ENCODE measurements at regions not wholly inside any gene's neighbourhood (a gene's known extent, or its start where the extent isn't known, plus 50 kb on each side); places are given as distances from the start of the nearest gene placed in this dataset.

DNA sequence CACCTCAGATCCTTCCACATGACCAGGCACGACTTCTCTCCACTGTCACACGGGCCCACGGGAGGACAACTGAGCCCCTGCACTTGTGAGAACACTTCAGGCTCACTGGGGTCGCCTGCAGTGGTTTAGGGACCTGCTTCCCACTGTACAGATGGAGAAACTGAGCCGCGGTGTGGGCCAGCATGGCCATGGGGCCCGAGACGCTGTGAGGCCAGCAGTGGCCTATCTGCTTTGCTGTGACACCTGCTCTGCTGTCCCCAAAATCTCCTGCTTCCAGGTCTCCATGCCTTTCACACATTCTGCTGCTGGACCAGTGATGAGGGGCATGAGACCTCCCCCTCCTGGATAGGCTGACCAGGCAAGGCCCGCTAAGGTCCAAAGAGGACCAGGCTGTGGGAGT, 75.8 kb upstream of the PAX2 start:
- ChIA-PET CTCF (interaction anchor here (0.9 to 4.0 kb wide), 6 partner anchors 48 to 345 kb away, joined by 3 to 43 read pairs (median 4); no protein-coding TSS in a partner anchor), POLR2A (no interaction called here)
- H3K9ac ChIP-seq (replicated peaks; ENCODE audit: extremely low read depth, insufficient read depth, low read length) = no peak overlapping the region
- no TSS peak for BruUV-seq (replicated peaks)
- H3K4me3 ChIP-seq (replicated peaks in 1 of 3; ENCODE audit: insufficient read depth in 1 of 3, low read depth in 1 of 3, low read length in 3 of 3) = no peak overlapping the region
- intact Hi-C loops (cut with micrococcal nuclease) = loop anchor here (1.0 to 5.0 kb wide), 3 partner anchors 74 to 343 kb away; no protein-coding TSS in a partner anchor
- H3K36me3 ChIP-seq (ENCODE audit: control insufficient read depth in 2 of 2, extremely low read depth in 1 of 2, insufficient read depth in 2 of 2, low read length in 2 of 2) = no peaks in the 10 kb centered on the region
- H3K4me2 ChIP-seq (ENCODE audit: insufficient read depth, low read length) = no peak overlapping the region
- H3K27me3 ChIP-seq (ENCODE audit: control insufficient read depth in 2 of 2, insufficient read depth in 2 of 2, low read length in 2 of 2) = peaks cover 32 to 41% of the 10 kb centered on the region in 2 experiments
- dilution Hi-C loops (cut with MboI; ENCODE audit: extremely low pct_ligation_motif_present, low sequenced_read_pairs) = no loop called here
- TF ChIP-seq EZH2 (IDR thresholded peaks at IDR 0.05; ENCODE audit: borderline replicate concordance, low read depth, low read length, severe bottlenecking) (no peak), MAX (IDR thresholded peaks at IDR 0.05; ENCODE audit: insufficient read depth, insufficient read length) (no peak), GATA2 (IDR thresholded peaks at IDR 0.05; ENCODE audit: insufficient read depth, insufficient read length, low read depth, low read length) (no peak), POLR2A (IDR thresholded peaks at IDR 0.05; ENCODE audit: low read depth, low read length) (no peak)
- H3K27ac ChIP-seq (ENCODE audit: insufficient read depth, low read depth, low read length) = no peak overlapping the region
- no peaks in the 10 kb centered on the region for H3K9me3 ChIP-seq (replicated peaks; ENCODE audit: control insufficient read depth, insufficient read depth, low read length)
- H3K4me1 ChIP-seq (ENCODE audit: control insufficient read depth, extremely low read depth, insufficient read depth, low read length) = no peaks in the 10 kb centered on the region
- no peak overlapping the region for H2AFZ ChIP-seq (ENCODE audit: low read depth, low read length)
- no peak for DNase-seq (ENCODE audit: low read depth, low spot score)
- H4K20me1 ChIP-seq (replicated peaks; ENCODE audit: control insufficient read depth, extremely low read depth, insufficient read depth, low read length) = no peaks in the 10 kb centered on the region
- H3K79me2 ChIP-seq (ENCODE audit: control insufficient read depth, insufficient read depth, low read length) = no peaks in the 10 kb centered on the region
- no peaks in the 10 kb centered on the region for H3K9me1 ChIP-seq (replicated peaks; ENCODE audit: control insufficient read depth, extremely low read depth, insufficient read depth, low read length)
- no peak for FAIRE-seq

- no TSS peak for BruUV-seq (replicated peaks)
- POLR2A ChIA-PET = no interaction called here
- Histone ChIP-seq H3K79me2 (ENCODE audit: control insufficient read depth, insufficient read depth, low read length) (no peaks in the 10 kb centered on the region), H3K4me2 (ENCODE audit: insufficient read depth, low read length) (no peak overlapping the region), H3K4me1 (ENCODE audit: control insufficient read depth, extremely low read depth, insufficient read depth, low read length) (no peaks in the 10 kb centered on the region), H3K27ac (ENCODE audit: insufficient read depth, low read depth, low read length) (no peak overlapping the region), H3K9ac (replicated peaks; ENCODE audit: extremely low read depth, insufficient read depth, low read length) (no peak overlapping the region), H3K9me1 (replicated peaks; ENCODE audit: control insufficient read depth, extremely low read depth, insufficient read depth, low read length) (no peaks in the 10 kb centered on the region), H3K27me3 (ENCODE audit: control insufficient read depth in 2 of 2, insufficient read depth in 2 of 2, low read length in 2 of 2) (peaks cover 32 to 42% of the 10 kb centered on the region in 2 experiments), H4K20me1 (replicated peaks; ENCODE audit: control insufficient read depth, extremely low read depth, insufficient read depth, low read length) (no peaks in the 10 kb centered on the region), H3K4me3 (replicated peaks in 1 of 3; ENCODE audit: insufficient read depth in 1 of 3, low read depth in 1 of 3, low read length in 3 of 3) (no peak overlapping the region), H3K9me3 (replicated peaks; ENCODE audit: control insufficient read depth, insufficient read depth, low read length) (no peaks in the 10 kb centered on the region), H3K36me3 (ENCODE audit: control insufficient read depth in 2 of 2, extremely low read depth in 1 of 2, insufficient read depth in 2 of 2, low read length in 2 of 2) (no peaks in the 10 kb centered on the region), H2AFZ (ENCODE audit: low read depth, low read length) (no peak overlapping the region)
- FAIRE-seq (no peak), DNase-seq (ENCODE audit: low read depth, low spot score) (no peak)
- CTCF ChIA-PET = interaction anchor here (0.6 to 4.0 kb wide), 16 partner anchors 11 to 344 kb away, joined by 3 to 43 read pairs (median 4); no protein-coding TSS in a partner anchor
- intact Hi-C loops (cut with micrococcal nuclease) = loop anchor here (1.0 to 5.0 kb wide), 3 partner anchors 73 to 342 kb away; no protein-coding TSS in a partner anchor
- no peak for TF ChIP-seq POLR2A (IDR thresholded peaks at IDR 0.05; ENCODE audit: low read depth, low read length)
- no peak for TF ChIP-seq POLR2AphosphoS5 (IDR thresholded peaks at IDR 0.05; ENCODE audit: insufficient read depth, low read depth, low read length)
- TF ChIP-seq JUN (IDR thresholded peaks at IDR 0.05; ENCODE audit: borderline replicate concordance, insufficient read depth, insufficient read length, low read depth) = no peak
- dilution Hi-C loops (cut with MboI; ENCODE audit: extremely low pct_ligation_motif_present, low sequenced_read_pairs) = no loop called here
Measured at GRCh38 chr10:100670368-100670767, 75.0 kb upstream of the PAX2 start.

Measured in endothelial cell of umbilical vein (primary cell).